HepG2 (cell line): ENCODE measurements at regions not wholly inside any gene's neighbourhood (a gene's known extent, or its start where the extent isn't known, plus 50 kb on each side); places are given as distances from the start of the nearest gene placed in this dataset.
A peak's percentile ranks its signal among the peaks of the same experiment; 100 is the strongest.

ENCODE experiments used
- ATAC-seq: fragments of 200-7000 bp; cut with Tn5 transposase; 3 replicates; pipeline ENCODE4 v1.9.1; 2020; ENCODE audit warnings: mild to moderate bottlenecking, moderate library complexity
- BruUV-seq: library from RNA; stranded (reverse); fragments of 400-500 nt; replicated peaks from 2 replicates; lab custom pipeline; 2021; lab: Mats Ljungman, UMichigan
- CTCF ChIA-PET: fragments of 300-600 bp; formaldehyde crosslinking; extraction: SDS; loops from one replicate; lab custom pipeline; 2021; ENCODE audit warnings: low total read pairs, inconsistent platforms, low intra/inter-chr PET ratio; lab: Yijun Ruan, JAX
- POLR2A ChIA-PET: fragments of 350-600 bp; sonication (Branson Sonifier 250); formaldehyde crosslinking; loops from one replicate; lab custom pipeline; 2020; ENCODE audit warnings: antibody characterized with exemption, inconsistent platforms; lab: Yijun Ruan, JAX
- DNase-seq: peaks from one replicate; pipeline ENCODE4 v3.0.0-alpha.2; 2015; ENCODE audit warnings: low spot score
- FAIRE-seq: peaks from 3 replicates; lab custom pipeline; 2011; peaks lifted over from hg19 to GRCh38; lab: Jason Lieb, UNC
- H2AFZ ChIP-seq: one replicate; pipeline ENCODE4 v1.6.1; 2011; ENCODE audit warnings: low read length, inconsistent platforms
- H3K27ac ChIP-seq: fragments of 300-600 bp; 3 replicates; pipeline ENCODE4 v1.8.0; 2011; ENCODE audit warnings: mixed run types, mild to moderate bottlenecking, mixed read lengths, low read length, inconsistent platforms; ENCODE audit not compliant: insufficient read depth; ENCODE audit errors: extremely low read length
- H3K27me3 ChIP-seq, 2 experiments: fragments of 200-600 bp in 1 of 2; 2 replicates in 1 of 2; 3 replicates in 1 of 2; pipeline versions ENCODE4 v1.6.0 to v1.8.0; 2011; ENCODE audit warnings: low read length in 2 of 2, mild to moderate bottlenecking in 2 of 2, moderate library complexity in 2 of 2, inconsistent platforms in 1 of 2; ENCODE audit not compliant: insufficient read depth in 2 of 2, control insufficient read depth in 1 of 2
- H3K36me3 ChIP-seq, 2 experiments: fragments of 200-600 bp in 1 of 2; replicated peaks in 1 of 2; 2 replicates in 1 of 2; 3 replicates in 1 of 2; pipeline versions ENCODE4 v1.5.1 to v1.8.0; 2011; ENCODE audit warnings: low read length in 2 of 2, inconsistent platforms in 1 of 2; ENCODE audit not compliant: insufficient read depth in 2 of 2, control insufficient read depth in 1 of 2
- H3K4me1 ChIP-seq: 2 replicates; pipeline ENCODE4 v1.5.1; 2012; ENCODE audit warnings: low read length, inconsistent platforms; ENCODE audit not compliant: insufficient read depth
- H3K4me2 ChIP-seq: 2 replicates; pipeline ENCODE4 v1.6.0; 2011; ENCODE audit warnings: low read depth, low read length, inconsistent platforms
- H3K4me3 ChIP-seq, 3 experiments: fragments of 200-600 bp in 1 of 3; sonication (generic), shearing (Covaris generic) in 1 of 3; replicated peaks in 1 of 3; 2 replicates each; pipeline ENCODE4 v1.5.1; 2011 to 2016; ENCODE audit warnings: low read length in 3 of 3, inconsistent platforms in 2 of 3, low read depth in 2 of 3, mild to moderate bottlenecking in 2 of 3, control low read depth in 1 of 3, mixed read lengths in 1 of 3; ENCODE audit not compliant: insufficient read depth in 1 of 3
- H3K79me2 ChIP-seq: one replicate; pipeline ENCODE4 v1.6.1; 2011; ENCODE audit warnings: low read length, inconsistent platforms; ENCODE audit not compliant: insufficient read depth
- H3K9ac ChIP-seq: 2 replicates; pipeline ENCODE4 v1.6.0; 2011; ENCODE audit warnings: mild to moderate bottlenecking, low read depth, low read length, inconsistent platforms; ENCODE audit not compliant: insufficient read depth
- H3K9me3 ChIP-seq: 2 replicates; pipeline ENCODE4 v1.5.1; 2012; ENCODE audit warnings: mild to moderate bottlenecking, low read length
- H4K20me1 ChIP-seq: 2 replicates; pipeline ENCODE4 v1.6.0; 2011; ENCODE audit warnings: inconsistent platforms, mild to moderate bottlenecking, low read length, moderate library complexity; ENCODE audit not compliant: insufficient read depth
- CREB1 ChIP-seq, 2 experiments: fragments of 450-650 bp in 1 of 2; IDR thresholded peaks; 2 replicates each; pipeline ENCODE4 v1.6.1; 2016 to 2017; ENCODE audit warnings: control low read depth in 1 of 2, mild to moderate bottlenecking in 1 of 2, missing compliant biosample characterization in 1 of 2, missing genetic modification characterization in 1 of 2
- SP1 ChIP-seq, 2 experiments: fragments of 450-650 bp in 1 of 2; sonication (generic) in 1 of 2; formaldehyde crosslinking in 1 of 2; IDR thresholded peaks; 2 replicates each; pipeline versions ENCODE4 v1.4.0 to v1.6.1; 2016 to 2020; ENCODE audit warnings: missing genetic modification reagents in 1 of 2
- ZNF264 ChIP-seq: sonication (generic); formaldehyde crosslinking; IDR thresholded peaks from 2 replicates; pipeline ENCODE4 v1.4.0; 2020; ENCODE audit warnings: missing genetic modification reagents
- ZNF546 ChIP-seq: sonication (generic); formaldehyde crosslinking; conservative IDR thresholded peaks from 2 replicates; pipeline ENCODE4 v1.8.1; 2023; ENCODE audit warnings: mild to moderate bottlenecking, missing genetic modification reagents
- WGBS: methylation state at CpG from one replicate; pipeline ENCODE4 v1.1.6; 2017; ENCODE audit warnings: low lambda C conversion rate; 5-methylcytosine and 5-hydroxymethylcytosine counted together
- in situ Hi-C: cut with HindIII; loops from 2 replicates; pipeline ENCODE4 v1.10.0; 2017; ENCODE audit warnings: low pct_unique_long_range_greater_than_20kb; ENCODE audit not compliant: extremely low pct_ligation_motif_present
- intact Hi-C: fragments of 100-400 bp; cut with micrococcal nuclease; formaldehyde crosslinking; loops from one replicate; pipeline ENCODE4 v1.10.0; 2022; ENCODE audit not compliant: unreplicated experiment
- TF ChIP-seq, protein P1 (sequence below): IDR thresholded peaks from 2 replicates; pipeline ENCODE4 v1.6.1; 2016; ENCODE audit warnings: missing compliant biosample characterization, missing genetic modification reagents, borderline replicate concordance

DNA sequence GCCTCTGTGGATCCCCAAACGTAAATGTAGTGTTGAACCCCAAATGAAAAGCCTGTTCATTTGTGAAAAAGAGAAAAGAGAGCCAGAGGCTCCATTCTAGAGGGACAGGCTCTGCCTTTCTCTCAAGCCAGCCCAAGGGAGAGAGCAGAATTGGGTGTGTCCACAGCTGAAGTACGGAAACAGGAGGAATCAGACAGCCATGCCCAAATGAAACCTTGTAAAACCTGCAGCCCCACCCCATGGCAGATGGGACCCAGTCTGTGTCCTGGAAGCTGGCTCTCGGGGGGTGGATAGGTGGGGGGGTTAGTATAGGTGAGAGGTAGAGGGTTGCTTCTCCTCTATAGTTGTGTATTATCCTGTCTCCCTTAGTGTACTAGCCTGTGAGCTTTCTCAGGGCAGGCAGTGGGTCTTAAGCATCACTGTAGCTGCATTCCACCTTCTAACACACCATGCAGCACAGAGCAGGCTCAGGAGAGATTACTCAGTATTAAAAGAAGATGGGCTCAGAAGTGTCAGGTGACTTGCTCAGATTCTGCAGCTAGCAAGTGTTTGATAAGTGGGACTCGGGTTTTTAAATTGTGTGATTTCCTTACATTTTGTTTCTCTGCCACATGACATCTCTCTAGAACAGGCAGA is 67.4 kb upstream of the SIPA1L2 start:
- no peaks in the 10 kb centered on the region for H3K27me3 ChIP-seq
- no peak overlapping the region for H3K27ac ChIP-seq
- intact Hi-C loops (no loop called here), in situ Hi-C loops (no loop called here)
- no peak overlapping the region for H3K4me2 ChIP-seq
- no peaks in the 10 kb centered on the region for H3K36me3 ChIP-seq
- TF ChIP-seq SP1 (IDR thresholded peaks at IDR 0.05) (no peak), SP1 (CRISPR knock-in tag; IDR thresholded peaks at IDR 0.05) (no peak), ZNF546 (no peak)
- TF ChIP-seq, protein P1, sequence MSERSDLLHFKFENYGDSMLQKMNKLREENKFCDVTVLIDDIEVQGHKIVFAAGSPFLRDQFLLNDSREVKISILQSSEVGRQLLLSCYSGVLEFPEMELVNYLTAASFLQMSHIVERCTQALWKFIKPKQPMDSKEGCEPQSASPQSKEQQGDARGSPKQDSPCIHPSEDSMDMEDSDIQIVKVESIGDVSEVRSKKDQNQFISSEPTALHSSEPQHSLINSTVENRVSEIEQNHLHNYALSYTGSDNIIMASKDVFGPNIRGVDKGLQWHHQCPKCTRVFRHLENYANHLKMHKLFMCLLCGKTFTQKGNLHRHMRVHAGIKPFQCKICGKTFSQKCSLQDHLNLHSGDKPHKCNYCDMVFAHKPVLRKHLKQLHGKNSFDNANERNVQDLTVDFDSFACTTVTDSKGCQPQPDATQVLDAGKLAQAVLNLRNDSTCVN (CRISPR knock-in tag) = no peak
- H3K9ac ChIP-seq = no peak overlapping the region
- ChIA-PET CTCF (no interaction called here), POLR2A (interaction anchor here (0.7 kb wide), 1 partner anchor 201 kb away, joined by 4 read pairs; no protein-coding TSS in a partner anchor)
- 0% methylated on average over 4 of the region's 4 CpGs for WGBS
- no peaks in the 10 kb centered on the region for H3K9me3 ChIP-seq
- no peak overlapping the region for H3K4me3 ChIP-seq
- ATAC-seq = no peak
- H4K20me1 ChIP-seq = no peaks in the 10 kb centered on the region
- no peaks in the 10 kb centered on the region for H3K4me1 ChIP-seq
- H3K79me2 ChIP-seq = no peaks in the 10 kb centered on the region
- DNase-seq = no peak
- no TSS peak for BruUV-seq
- no peak for FAIRE-seq
- H2AFZ ChIP-seq = no peak overlapping the region

DNA sequence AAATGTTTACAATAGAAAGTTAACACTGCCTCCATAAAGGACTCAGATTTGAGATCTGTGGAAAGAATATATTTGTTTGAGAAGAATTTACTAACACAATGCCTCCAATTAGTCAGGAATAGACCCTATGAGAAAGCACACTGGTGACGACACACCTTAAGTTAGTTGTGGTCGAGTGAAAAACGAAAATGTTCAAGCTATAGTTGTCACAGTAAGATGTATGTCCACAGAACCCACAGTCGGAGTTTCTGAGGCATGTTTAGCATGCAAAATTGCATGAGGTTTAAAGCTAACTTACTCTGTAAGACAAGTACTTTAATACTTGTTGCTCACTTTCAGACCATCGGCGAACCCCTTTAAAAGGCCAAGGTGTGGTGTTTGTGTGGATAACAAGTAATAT is 69.9 kb upstream of the SIPA1L2 start:
- Histone ChIP-seq H4K20me1 (no peaks in the 10 kb centered on the region), H3K9me3 (no peaks in the 10 kb centered on the region), H3K27me3 (no peaks in the 10 kb centered on the region), H3K79me2 (no peaks in the 10 kb centered on the region), H3K4me3 (no peak overlapping the region), H2AFZ (no peak overlapping the region), H3K27ac (no peak overlapping the region), H3K36me3 (no peaks in the 10 kb centered on the region), H3K4me1 (no peaks in the 10 kb centered on the region), H3K4me2 (no peak overlapping the region), H3K9ac (no peak overlapping the region)
- WGBS = 32% methylated on average over 6 of the region's 6 CpGs
- FAIRE-seq = no peak
- ChIA-PET POLR2A (no interaction called here), CTCF (no interaction called here)
- no peak for TF ChIP-seq ZNF264 (CRISPR knock-in tag)
- TF ChIP-seq CREB1 (IDR thresholded peaks at IDR 0.05) = peak; percentile 57
- TF ChIP-seq CREB1 (CRISPR knock-in tag; IDR thresholded peaks at IDR 0.05) = no peak
- BruUV-seq = no TSS peak
- DNase-seq = no peak
- no peak for ATAC-seq
- in situ Hi-C loops (no loop called here), intact Hi-C loops (no loop called here)
